ENCODE measurements at regions not wholly inside any gene's neighbourhood (a gene's known extent, or its start where the extent isn't known, plus 50 kb on each side); places are given as distances from the start of the nearest gene placed in this dataset.

DNA sequence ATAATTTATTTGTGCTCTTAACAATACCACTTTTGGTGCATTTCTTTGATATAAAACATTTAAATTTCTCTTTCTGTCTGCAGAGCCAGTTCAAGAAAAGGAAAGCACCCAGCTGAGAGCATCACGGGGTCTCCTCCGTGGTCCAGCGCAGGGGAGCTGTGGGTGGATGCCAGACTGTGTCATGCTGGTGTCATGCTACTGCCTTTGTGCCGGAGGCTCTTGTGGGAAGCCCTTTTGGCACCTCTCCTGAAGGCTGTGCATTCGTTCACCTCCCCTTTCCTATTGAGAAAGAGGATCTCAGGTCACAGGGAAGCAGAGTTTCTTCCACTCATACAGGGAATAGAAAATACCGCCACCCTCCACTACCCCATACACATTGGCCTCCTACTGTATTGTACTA is 450.4 kb downstream of the GALR1 start:
- TF ChIP-seq, protein P1, sequence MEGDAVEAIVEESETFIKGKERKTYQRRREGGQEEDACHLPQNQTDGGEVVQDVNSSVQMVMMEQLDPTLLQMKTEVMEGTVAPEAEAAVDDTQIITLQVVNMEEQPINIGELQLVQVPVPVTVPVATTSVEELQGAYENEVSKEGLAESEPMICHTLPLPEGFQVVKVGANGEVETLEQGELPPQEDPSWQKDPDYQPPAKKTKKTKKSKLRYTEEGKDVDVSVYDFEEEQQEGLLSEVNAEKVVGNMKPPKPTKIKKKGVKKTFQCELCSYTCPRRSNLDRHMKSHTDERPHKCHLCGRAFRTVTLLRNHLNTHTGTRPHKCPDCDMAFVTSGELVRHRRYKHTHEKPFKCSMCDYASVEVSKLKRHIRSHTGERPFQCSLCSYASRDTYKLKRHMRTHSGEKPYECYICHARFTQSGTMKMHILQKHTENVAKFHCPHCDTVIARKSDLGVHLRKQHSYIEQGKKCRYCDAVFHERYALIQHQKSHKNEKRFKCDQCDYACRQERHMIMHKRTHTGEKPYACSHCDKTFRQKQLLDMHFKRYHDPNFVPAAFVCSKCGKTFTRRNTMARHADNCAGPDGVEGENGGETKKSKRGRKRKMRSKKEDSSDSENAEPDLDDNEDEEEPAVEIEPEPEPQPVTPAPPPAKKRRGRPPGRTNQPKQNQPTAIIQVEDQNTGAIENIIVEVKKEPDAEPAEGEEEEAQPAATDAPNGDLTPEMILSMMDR (IDR thresholded peaks at IDR 0.05) = no peak
- TF ChIP-seq POLR2A (IDR thresholded peaks at IDR 0.05) = no peak
